ENCODE measurements at regions not wholly inside any gene's neighbourhood (a gene's known extent, or its start where the extent isn't known, plus 50 kb on each side); places are given as distances from the start of the nearest gene placed in this dataset.

DNA sequence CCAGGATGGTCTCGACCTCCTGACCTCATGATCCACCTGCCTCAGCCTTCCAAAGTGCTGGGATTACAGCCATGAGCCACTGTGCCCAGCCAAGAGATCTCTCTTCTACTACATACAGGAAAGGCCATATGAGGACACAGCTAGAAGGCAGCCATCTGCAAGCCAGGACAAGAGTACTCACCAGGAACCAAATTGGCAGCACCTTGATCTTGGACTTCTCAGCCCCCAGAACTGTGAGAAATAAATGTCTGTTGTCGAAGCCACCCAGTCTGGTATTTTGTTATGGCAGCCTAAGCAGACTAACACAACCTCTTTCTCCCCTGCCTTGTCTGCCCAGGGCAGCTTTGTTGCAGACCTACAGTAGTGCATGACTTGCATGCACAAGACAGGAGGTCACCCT lies 211.3 kb upstream of the HAAO start:
- TF ChIP-seq, protein P1, sequence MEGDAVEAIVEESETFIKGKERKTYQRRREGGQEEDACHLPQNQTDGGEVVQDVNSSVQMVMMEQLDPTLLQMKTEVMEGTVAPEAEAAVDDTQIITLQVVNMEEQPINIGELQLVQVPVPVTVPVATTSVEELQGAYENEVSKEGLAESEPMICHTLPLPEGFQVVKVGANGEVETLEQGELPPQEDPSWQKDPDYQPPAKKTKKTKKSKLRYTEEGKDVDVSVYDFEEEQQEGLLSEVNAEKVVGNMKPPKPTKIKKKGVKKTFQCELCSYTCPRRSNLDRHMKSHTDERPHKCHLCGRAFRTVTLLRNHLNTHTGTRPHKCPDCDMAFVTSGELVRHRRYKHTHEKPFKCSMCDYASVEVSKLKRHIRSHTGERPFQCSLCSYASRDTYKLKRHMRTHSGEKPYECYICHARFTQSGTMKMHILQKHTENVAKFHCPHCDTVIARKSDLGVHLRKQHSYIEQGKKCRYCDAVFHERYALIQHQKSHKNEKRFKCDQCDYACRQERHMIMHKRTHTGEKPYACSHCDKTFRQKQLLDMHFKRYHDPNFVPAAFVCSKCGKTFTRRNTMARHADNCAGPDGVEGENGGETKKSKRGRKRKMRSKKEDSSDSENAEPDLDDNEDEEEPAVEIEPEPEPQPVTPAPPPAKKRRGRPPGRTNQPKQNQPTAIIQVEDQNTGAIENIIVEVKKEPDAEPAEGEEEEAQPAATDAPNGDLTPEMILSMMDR (IDR thresholded peaks at IDR 0.05; ENCODE audit: low read depth, low read length, missing control alignments) = no peak
- Histone ChIP-seq H3K27ac (no peak overlapping the region), H3K27me3 (replicated peaks) (no peaks in the 10 kb centered on the region), H3K4me3 (ENCODE audit: low read depth, low read length) (no peak overlapping the region), H3K36me3 (replicated peaks) (no peaks in the 10 kb centered on the region)
- in situ Hi-C loops (cut with HindIII; ENCODE audit: low pct_ligation_motif_present, low sequenced_read_pairs) = no loop called here
- DNase-seq = no peak

DNA sequence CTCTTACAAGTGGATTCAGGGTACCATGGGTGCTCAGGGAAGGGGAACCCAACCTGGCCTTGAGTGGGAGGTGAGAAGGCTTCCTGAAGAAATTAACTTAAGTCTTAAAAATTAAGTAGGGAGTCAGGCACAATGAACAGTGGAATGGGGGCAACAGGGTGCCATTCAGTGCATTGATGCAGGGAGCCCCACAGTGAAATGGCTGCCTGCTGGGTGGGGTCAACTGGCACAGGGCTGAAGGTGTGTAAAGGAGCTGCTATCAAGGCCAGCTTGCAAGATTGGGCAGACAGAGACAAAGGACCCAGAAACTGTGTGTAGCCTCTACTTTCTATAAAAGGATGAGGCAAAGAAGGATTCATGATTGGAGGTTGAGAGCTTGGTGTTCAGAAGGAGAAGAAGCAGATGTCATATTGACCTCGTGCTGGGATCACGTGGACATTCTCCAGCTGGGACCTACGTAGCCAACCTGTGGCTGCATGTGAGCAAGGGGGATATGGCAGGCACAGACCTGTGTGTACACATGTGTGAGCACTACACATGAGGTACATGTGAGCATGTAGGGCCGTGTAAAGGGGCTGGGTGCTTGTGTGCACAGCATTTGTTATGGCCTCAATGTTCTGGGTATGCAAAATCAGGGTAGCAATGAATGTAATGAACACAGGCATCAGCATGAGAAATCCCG lies 209.5 kb upstream of the HAAO start:
- TF ChIP-seq, protein P1 (IDR thresholded peaks at IDR 0.05; ENCODE audit: low read depth, low read length, missing control alignments) = no peak
- no peak for DNase-seq

DNA sequence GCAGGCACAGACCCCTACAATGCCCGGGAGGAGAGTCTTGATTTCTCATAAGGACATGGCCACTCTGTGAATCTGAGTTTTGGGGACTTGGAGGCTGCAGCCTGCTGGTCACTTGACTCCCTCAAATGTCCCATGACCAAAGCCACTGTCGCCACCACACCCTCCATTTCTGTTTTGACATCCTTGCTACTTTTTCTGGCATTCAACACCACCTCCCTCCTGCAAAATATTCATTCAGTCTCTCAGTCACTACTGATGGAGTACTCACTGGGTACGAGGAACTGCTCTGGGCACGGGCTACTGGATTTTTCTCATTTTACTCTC lies 208.6 kb upstream of the HAAO start:
- no peaks in the 10 kb centered on the region for H3K36me3 ChIP-seq (replicated peaks)
- DNase-seq = no peak
- no peaks in the 10 kb centered on the region for H3K27me3 ChIP-seq (replicated peaks)
- no peak overlapping the region for H3K4me3 ChIP-seq (ENCODE audit: low read depth, low read length)
- no peak overlapping the region for H3K27ac ChIP-seq
- in situ Hi-C loops (cut with HindIII; ENCODE audit: low pct_ligation_motif_present, low sequenced_read_pairs) = no loop called here
- TF ChIP-seq, protein P1 (IDR thresholded peaks at IDR 0.05; ENCODE audit: low read depth, low read length, missing control alignments) = no peak

More for the DNA sequence above, 209.5 kb upstream of the HAAO start:
- Histone ChIP-seq H3K4me3 (ENCODE audit: low read depth, low read length) (no peak overlapping the region), H3K27me3 (replicated peaks) (no peaks in the 10 kb centered on the region), H3K36me3 (replicated peaks) (no peaks in the 10 kb centered on the region), H3K27ac (no peak overlapping the region)
- in situ Hi-C loops (cut with HindIII; ENCODE audit: low pct_ligation_motif_present, low sequenced_read_pairs) = no loop called here

DNA sequence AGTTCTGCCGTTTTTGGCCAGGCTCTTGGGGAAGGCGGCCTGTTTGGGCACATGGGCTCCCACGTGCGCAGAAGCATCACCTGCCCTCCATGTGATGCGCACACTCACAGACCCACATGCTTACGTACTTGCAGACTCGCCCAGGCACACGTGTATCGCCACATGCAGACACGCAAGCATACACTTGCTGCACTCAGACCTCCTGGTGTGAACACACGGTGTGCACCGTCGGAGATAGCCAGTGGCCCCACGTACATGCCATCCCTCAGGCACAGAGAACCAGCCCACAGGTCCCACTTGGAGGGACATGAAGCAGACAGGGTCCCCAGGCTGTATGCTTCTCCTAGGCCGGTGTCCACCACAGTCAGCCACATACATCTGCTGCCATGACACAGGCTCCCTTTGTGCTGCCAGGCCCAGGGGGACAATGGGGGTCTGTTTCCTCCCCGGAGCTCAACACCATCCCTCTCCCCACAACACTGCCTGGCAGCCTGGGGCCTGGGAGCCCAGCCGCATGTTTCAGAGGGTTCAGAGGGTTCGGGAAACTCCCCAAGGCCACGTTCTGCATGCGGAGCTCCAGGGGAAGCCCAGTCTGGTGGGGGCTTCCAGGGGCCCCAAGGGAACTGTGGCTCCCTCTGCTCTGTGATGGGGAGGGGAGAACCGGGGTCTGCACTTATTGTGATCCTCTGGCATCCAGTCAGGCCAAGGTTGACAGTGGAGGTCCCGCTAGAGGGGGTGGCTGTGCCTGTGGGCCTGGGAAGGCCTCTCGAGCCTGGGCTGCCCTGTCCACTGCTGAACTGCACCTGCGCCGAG lies 208.1 kb upstream of the HAAO start:
- in situ Hi-C loops (cut with HindIII; ENCODE audit: low pct_ligation_motif_present, low sequenced_read_pairs) = no loop called here
- DNase-seq = no peak
- no peaks in the 10 kb centered on the region for H3K27me3 ChIP-seq (replicated peaks)
- H3K36me3 ChIP-seq (replicated peaks) = no peaks in the 10 kb centered on the region
- H3K4me3 ChIP-seq (ENCODE audit: low read depth, low read length) = no peak overlapping the region
- no peak overlapping the region for H3K27ac ChIP-seq
- TF ChIP-seq, protein P1 (IDR thresholded peaks at IDR 0.05; ENCODE audit: low read depth, low read length, missing control alignments) = no peak

DNA sequence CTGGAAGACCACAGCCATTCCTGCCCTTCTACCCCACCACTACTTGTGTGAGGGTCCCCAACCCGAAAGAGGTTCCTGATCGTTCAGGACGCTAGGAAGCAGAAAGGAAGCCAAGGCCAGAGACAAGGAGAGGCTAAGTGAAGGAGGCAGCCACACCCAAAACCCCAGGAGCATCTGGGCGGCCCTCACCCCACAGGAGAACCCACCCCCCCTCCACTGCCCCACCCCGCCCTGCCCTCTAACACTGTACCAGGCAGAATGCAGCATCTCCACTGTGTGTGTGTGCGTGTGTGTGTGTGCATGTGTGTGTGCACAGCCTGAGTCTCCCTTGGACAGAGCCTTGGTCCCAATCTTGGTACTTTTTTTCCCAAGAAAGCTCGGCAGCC lies 207.5 kb upstream of the HAAO start:
- no peak overlapping the region for H3K27ac ChIP-seq
- H3K27me3 ChIP-seq (replicated peaks) = no peaks in the 10 kb centered on the region
- in situ Hi-C loops (cut with HindIII; ENCODE audit: low pct_ligation_motif_present, low sequenced_read_pairs) = no loop called here
- H3K4me3 ChIP-seq (ENCODE audit: low read depth, low read length) = no peak overlapping the region
- TF ChIP-seq, protein P1 (IDR thresholded peaks at IDR 0.05; ENCODE audit: low read depth, low read length, missing control alignments) = no peak
- H3K36me3 ChIP-seq (replicated peaks) = no peaks in the 10 kb centered on the region
- no peak for DNase-seq
